Caco-2 (cell line): ENCODE measurements at regions not wholly inside any gene's neighbourhood (a gene's known extent, or its start where the extent isn't known, plus 50 kb on each side); places are given as distances from the start of the nearest gene placed in this dataset.

Source experiments
- BruUV-seq: library from RNA; stranded (reverse); fragments of 400-500 nt; replicated peaks from 2 replicates; lab custom pipeline; 2021; lab: Mats Ljungman, UMichigan
- CTCF ChIA-PET: fragments of 300-600 bp; sonication (Branson Sonifier 250); formaldehyde crosslinking; loops from one replicate; lab custom pipeline; 2022; ENCODE audit warnings: antibody characterized with exemption; lab: Charles Lee
- POLR2A ChIA-PET: fragments of 300-600 bp; sonication (Branson Sonifier 250); formaldehyde crosslinking; loops from one replicate; lab custom pipeline; 2022; ENCODE audit warnings: antibody characterized with exemption; lab: Charles Lee
- DNase-seq, 2 experiments: peaks; one replicate each; pipeline versions ENCODE4 v3.0.0 to v3.0.0-alpha.2; 2020 to 2022
- H3K27me3 ChIP-seq: replicated peaks from 2 replicates; pipeline ENCODE4 v1.6.0; 2011; ENCODE audit warnings: low read length; ENCODE audit not compliant: control insufficient read depth, insufficient read depth
- H3K36me3 ChIP-seq: 2 replicates; pipeline ENCODE4 v1.5.1; 2011; ENCODE audit warnings: low read length; ENCODE audit not compliant: control insufficient read depth, insufficient read depth
- H3K4me1 ChIP-seq: fragments of 250-450 bp; sonication (Bioruptor Pico); 2 replicates; pipeline ENCODE4 v1.5.1; 2020; ENCODE audit warnings: mild to moderate bottlenecking
- H3K4me3 ChIP-seq: 2 replicates; pipeline ENCODE4 v1.5.1; 2011; ENCODE audit warnings: low read depth, mild to moderate bottlenecking, control low read depth, low read length
- H3K9me3 ChIP-seq: fragments of 250-450 bp; sonication (Bioruptor Pico); 2 replicates; pipeline ENCODE4 v1.5.1; 2020; ENCODE audit warnings: mild to moderate bottlenecking, moderate library complexity
- H3K27ac Mint-ChIP-seq: one replicate; pipeline ENCODE4 v1.8.0; 2022; ENCODE audit warnings: mixed read lengths; ENCODE audit not compliant: unreplicated experiment
- H3K27me3 Mint-ChIP-seq: one replicate; pipeline ENCODE4 v1.8.0; 2022; ENCODE audit warnings: mixed read lengths; ENCODE audit not compliant: insufficient read depth, unreplicated experiment
- H3K36me3 Mint-ChIP-seq: one replicate; pipeline ENCODE4 v1.8.0; 2022; ENCODE audit warnings: mild to moderate bottlenecking, mixed read lengths; ENCODE audit not compliant: insufficient read depth, unreplicated experiment
- H3K4me1 Mint-ChIP-seq: one replicate; pipeline ENCODE4 v1.8.0; 2022; ENCODE audit warnings: low read depth, mixed read lengths; ENCODE audit not compliant: unreplicated experiment
- H3K4me3 Mint-ChIP-seq: one replicate; pipeline ENCODE4 v1.8.0; 2022; ENCODE audit warnings: mild to moderate bottlenecking, moderate library complexity, mixed read lengths; ENCODE audit not compliant: unreplicated experiment
- H3K9me3 Mint-ChIP-seq: one replicate; pipeline ENCODE4 v1.8.0; 2022; ENCODE audit warnings: mixed read lengths; ENCODE audit not compliant: unreplicated experiment
- intact Hi-C: fragments of 100-400 bp; cut with micrococcal nuclease; formaldehyde crosslinking; loops from one replicate; pipeline ENCODE4 v1.10.0; 2022; ENCODE audit not compliant: unreplicated experiment
- TF ChIP-seq, protein P1 (sequence below), 2 experiments: fragments of 200-600 bp in 1 of 2; IDR thresholded peaks; 1 replicate in 1 of 2; 2 replicates in 1 of 2; pipeline versions ENCODE4 v1.5.1 to v1.8.0; 2011 to 2022; ENCODE audit warnings: antibody characterized with exemption in 1 of 2, control low read depth in 1 of 2, inconsistent platforms in 1 of 2, low read depth in 1 of 2, low read length in 1 of 2, mild to moderate bottlenecking in 1 of 2, moderate library complexity in 1 of 2; ENCODE audit not compliant: insufficient read depth in 1 of 2, severe bottlenecking in 1 of 2, unreplicated experiment in 1 of 2

GRCh38 chr4:23327120-23327519 is 562.7 kb downstream of the PPARGC1A start:
- no peaks in the 10 kb centered on the region for H3K27me3 Mint-ChIP-seq
- TF ChIP-seq, protein P1, sequence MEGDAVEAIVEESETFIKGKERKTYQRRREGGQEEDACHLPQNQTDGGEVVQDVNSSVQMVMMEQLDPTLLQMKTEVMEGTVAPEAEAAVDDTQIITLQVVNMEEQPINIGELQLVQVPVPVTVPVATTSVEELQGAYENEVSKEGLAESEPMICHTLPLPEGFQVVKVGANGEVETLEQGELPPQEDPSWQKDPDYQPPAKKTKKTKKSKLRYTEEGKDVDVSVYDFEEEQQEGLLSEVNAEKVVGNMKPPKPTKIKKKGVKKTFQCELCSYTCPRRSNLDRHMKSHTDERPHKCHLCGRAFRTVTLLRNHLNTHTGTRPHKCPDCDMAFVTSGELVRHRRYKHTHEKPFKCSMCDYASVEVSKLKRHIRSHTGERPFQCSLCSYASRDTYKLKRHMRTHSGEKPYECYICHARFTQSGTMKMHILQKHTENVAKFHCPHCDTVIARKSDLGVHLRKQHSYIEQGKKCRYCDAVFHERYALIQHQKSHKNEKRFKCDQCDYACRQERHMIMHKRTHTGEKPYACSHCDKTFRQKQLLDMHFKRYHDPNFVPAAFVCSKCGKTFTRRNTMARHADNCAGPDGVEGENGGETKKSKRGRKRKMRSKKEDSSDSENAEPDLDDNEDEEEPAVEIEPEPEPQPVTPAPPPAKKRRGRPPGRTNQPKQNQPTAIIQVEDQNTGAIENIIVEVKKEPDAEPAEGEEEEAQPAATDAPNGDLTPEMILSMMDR (IDR thresholded peaks at IDR 0.05; ENCODE audit: insufficient read depth in 1 of 2, low read depth in 1 of 2, low read length in 1 of 2, severe bottlenecking in 1 of 2, unreplicated experiment in 1 of 2) = no peak
- H3K27ac Mint-ChIP-seq = no peak overlapping the region
- no peak for DNase-seq
- no TSS peak for BruUV-seq
- no peaks in the 10 kb centered on the region for H3K9me3 ChIP-seq
- intact Hi-C loops = no loop called here
- no peak overlapping the region for H3K4me3 Mint-ChIP-seq
- H3K4me1 Mint-ChIP-seq = peaks cover 25% of the 10 kb centered on the region
- ChIA-PET POLR2A (no interaction called here), CTCF (no interaction called here)
- no peaks in the 10 kb centered on the region for H3K36me3 Mint-ChIP-seq
- H3K9me3 Mint-ChIP-seq = no peaks in the 10 kb centered on the region
- H3K36me3 ChIP-seq = no peaks in the 10 kb centered on the region
- H3K27me3 ChIP-seq = no peaks in the 10 kb centered on the region
- peaks cover 30% of the 10 kb centered on the region for H3K4me1 ChIP-seq
- no peak overlapping the region for H3K4me3 ChIP-seq

DNA sequence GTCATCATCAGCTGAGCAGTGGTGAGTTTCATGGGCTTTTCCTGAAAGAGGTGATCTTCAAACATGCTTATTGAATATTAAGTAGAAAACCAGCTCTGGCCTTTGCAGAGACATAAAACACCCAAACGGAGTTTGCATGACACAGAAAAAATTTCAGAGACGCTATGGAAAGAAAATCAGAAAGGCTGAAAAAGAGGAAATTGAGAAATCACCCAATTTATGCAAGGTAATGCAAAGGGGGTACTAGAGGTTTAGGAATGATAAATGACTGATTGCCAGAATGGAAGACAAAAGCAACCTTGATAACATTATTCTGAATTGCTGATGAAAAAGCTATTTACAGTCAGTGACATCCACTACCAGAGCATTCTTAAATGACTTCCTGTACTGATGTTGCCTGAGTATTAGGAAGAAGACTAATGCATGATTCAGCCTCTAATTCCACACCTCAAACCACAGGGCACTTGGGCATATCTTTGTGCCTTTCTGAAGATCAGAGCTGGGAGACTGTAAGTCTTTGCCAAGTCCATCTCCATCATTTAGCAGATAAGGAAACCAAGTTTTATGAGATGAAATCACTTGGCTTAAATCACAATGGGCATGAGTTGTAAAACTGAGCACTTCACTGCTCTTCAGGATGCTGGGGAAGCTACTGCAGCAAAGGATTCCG is 565.7 kb downstream of the PPARGC1A start:
- CTCF ChIA-PET = no interaction called here
- Histone ChIP-seq H3K27me3 (no peaks in the 10 kb centered on the region), H3K4me3 (no peak overlapping the region), H3K9me3 (no peaks in the 10 kb centered on the region), H3K4me1 (peaks cover 33% of the 10 kb centered on the region), H3K36me3 (no peaks in the 10 kb centered on the region)
- intact Hi-C loops = no loop called here
- Mint-ChIP-seq H3K27me3 (no peaks in the 10 kb centered on the region), H3K36me3 (no peaks in the 10 kb centered on the region), H3K9me3 (no peaks in the 10 kb centered on the region), H3K4me1 (peaks cover 31% of the 10 kb centered on the region), H3K27ac (no peak overlapping the region), H3K4me3 (no peak overlapping the region)
- TF ChIP-seq, protein P1 (IDR thresholded peaks at IDR 0.05; ENCODE audit: insufficient read depth in 1 of 2, low read depth in 1 of 2, low read length in 1 of 2, severe bottlenecking in 1 of 2, unreplicated experiment in 1 of 2) = no peak
- no TSS peak for BruUV-seq
- no peak for DNase-seq
- POLR2A ChIA-PET = no interaction called here

GRCh38 chr4:23323436-23323835 is 566.4 kb downstream of the PPARGC1A start:
- no peak overlapping the region for H3K4me3 Mint-ChIP-seq
- H3K27me3 ChIP-seq = no peaks in the 10 kb centered on the region
- no peaks in the 10 kb centered on the region for H3K9me3 ChIP-seq
- H3K9me3 Mint-ChIP-seq = no peaks in the 10 kb centered on the region
- no peaks in the 10 kb centered on the region for H3K27me3 Mint-ChIP-seq
- peaks cover 31% of the 10 kb centered on the region for H3K4me1 Mint-ChIP-seq
- TF ChIP-seq, protein P1 (IDR thresholded peaks at IDR 0.05; ENCODE audit: insufficient read depth in 1 of 2, low read depth in 1 of 2, low read length in 1 of 2, severe bottlenecking in 1 of 2, unreplicated experiment in 1 of 2) = no peak
- peaks cover 33% of the 10 kb centered on the region for H3K4me1 ChIP-seq
- ChIA-PET CTCF (no interaction called here), POLR2A (no interaction called here)
- intact Hi-C loops = no loop called here
- H3K27ac Mint-ChIP-seq = no peak overlapping the region
- no peaks in the 10 kb centered on the region for H3K36me3 Mint-ChIP-seq
- H3K4me3 ChIP-seq = no peak overlapping the region
- no peaks in the 10 kb centered on the region for H3K36me3 ChIP-seq
- no peak for DNase-seq
- no TSS peak for BruUV-seq
